CD14-positive monocyte (primary cell): ENCODE measurements at regions not wholly inside any gene's neighbourhood (a gene's known extent, or its start where the extent isn't known, plus 50 kb on each side); places are given as distances from the start of the nearest gene placed in this dataset.

ENCODE experiments used
- DNase-seq, 3 donors: peaks; one replicate each; pipeline ENCODE4 v3.0.0-alpha.2; 2011 to 2022
- H2AFZ ChIP-seq: 2 replicates; pipeline ENCODE4 v1.6.0; 2012; ENCODE audit warnings: mild to moderate bottlenecking, low read depth, low read length, inconsistent platforms; ENCODE audit not compliant: insufficient read depth, poor library complexity, severe bottlenecking
- H3K27ac ChIP-seq, 2 donors: 1 replicate in 1 of 2; 2 replicates in 1 of 2; pipeline ENCODE4 v1.5.1; 2012 to 2013; ENCODE audit warnings: low read length in 2 of 2, control low read depth in 1 of 2, inconsistent platforms in 1 of 2, low read depth in 1 of 2, mild to moderate bottlenecking in 1 of 2
- H3K27me3 ChIP-seq, 2 donors: one replicate each; pipeline versions ENCODE4 v1.6.0 to v1.6.1; 2011 to 2013; ENCODE audit warnings: low read length in 2 of 2; ENCODE audit not compliant: control insufficient read depth in 2 of 2, insufficient read depth in 2 of 2
- H3K36me3 ChIP-seq, 2 donors: replicated peaks in 1 of 2; 1 replicate in 1 of 2; 2 replicates in 1 of 2; pipeline versions ENCODE4 v1.5.1 to v1.6.1; 2012 to 2013; ENCODE audit warnings: low read length in 2 of 2, control low read depth in 1 of 2, inconsistent platforms in 1 of 2, mild to moderate bottlenecking in 1 of 2; ENCODE audit not compliant: insufficient read depth in 2 of 2, control insufficient read depth in 1 of 2
- H3K4me1 ChIP-seq, 2 donors: 1 replicate in 1 of 2; 2 replicates in 1 of 2; pipeline versions ENCODE4 v1.5.1 to v1.6.1; 2012 to 2013; ENCODE audit warnings: low read length in 2 of 2, control low read depth in 1 of 2, inconsistent platforms in 1 of 2, mild to moderate bottlenecking in 1 of 2, moderate library complexity in 1 of 2; ENCODE audit not compliant: insufficient read depth in 2 of 2, control insufficient read depth in 1 of 2
- H3K4me2 ChIP-seq: replicated peaks from 2 replicates; pipeline ENCODE3; 2012; ENCODE audit warnings: low read length, moderate library complexity, mild to moderate bottlenecking; ENCODE audit not compliant: poor library complexity, severe bottlenecking; ENCODE audit errors: extremely low read depth
- H3K4me3 ChIP-seq, 3 experiments: fragments of 200-600 bp in 1 of 3; sonication (generic) in 1 of 3; replicated peaks in 1 of 3; 1 replicate in 2 of 3; 2 replicates in 1 of 3; pipeline ENCODE4 v1.5.1; 2011 to 2013; ENCODE audit warnings: low read length in 3 of 3, mild to moderate bottlenecking in 3 of 3, control low read depth in 2 of 3, low read depth in 2 of 3, inconsistent platforms in 1 of 3, moderate library complexity in 1 of 3
- H3K79me2 ChIP-seq: 2 replicates; pipeline ENCODE4 v1.6.0; 2012; ENCODE audit warnings: mild to moderate bottlenecking, control low read depth, inconsistent platforms, low read length, moderate library complexity; ENCODE audit not compliant: insufficient read depth
- H3K9ac ChIP-seq: 2 replicates; pipeline ENCODE4 v1.6.0; 2017; ENCODE audit warnings: low read length, mild to moderate bottlenecking; ENCODE audit not compliant: insufficient read depth, poor library complexity, severe bottlenecking
- H3K9me3 ChIP-seq, 2 donors: replicated peaks in 1 of 2; 1 replicate in 1 of 2; 2 replicates in 1 of 2; pipeline versions ENCODE4 v1.5.1 to v1.6.1; 2012 to 2013; ENCODE audit warnings: low read length in 2 of 2, control low read depth in 1 of 2; ENCODE audit not compliant: control insufficient read depth in 1 of 2, insufficient read depth in 1 of 2
- H4K20me1 ChIP-seq: 2 replicates; pipeline ENCODE4 v1.6.0; 2012; ENCODE audit warnings: mild to moderate bottlenecking, low read length, control low read depth, moderate library complexity; ENCODE audit not compliant: insufficient read depth
- H3K27ac Mint-ChIP-seq, 7 donors: one replicate each; pipeline ENCODE4 v1.8.0; 2020; ENCODE audit warnings: mild to moderate bottlenecking in 7 of 7, mixed read lengths in 7 of 7, moderate library complexity in 6 of 7, inconsistent platforms in 2 of 7
- H3K27me3 Mint-ChIP-seq, 3 donors: one replicate each; pipeline ENCODE4 v1.8.0; 2021 to 2022; ENCODE audit warnings: low read depth in 3 of 3, mild to moderate bottlenecking in 3 of 3, mixed read lengths in 3 of 3, moderate library complexity in 3 of 3, inconsistent platforms in 1 of 3
- H3K36me3 Mint-ChIP-seq, 2 donors: one replicate each; pipeline ENCODE4 v1.8.0; 2020; ENCODE audit warnings: mixed read lengths in 2 of 2, inconsistent platforms in 1 of 2, mild to moderate bottlenecking in 1 of 2
- H3K4me1 Mint-ChIP-seq: one replicate; pipeline ENCODE4 v1.8.0; 2020; ENCODE audit warnings: mild to moderate bottlenecking, mixed read lengths
- H3K4me3 Mint-ChIP-seq, 2 donors: one replicate each; pipeline ENCODE4 v1.8.0; 2020; ENCODE audit warnings: mild to moderate bottlenecking in 2 of 2, mixed read lengths in 2 of 2, moderate library complexity in 1 of 2
- H3K9me3 Mint-ChIP-seq, 7 donors: one replicate each; pipeline ENCODE4 v1.8.0; 2020 to 2022; ENCODE audit warnings: mixed read lengths in 7 of 7, mild to moderate bottlenecking in 6 of 7, moderate library complexity in 6 of 7, inconsistent platforms in 2 of 7
- WGBS: methylation state at CpG from one replicate; pipeline ENCODE4 v1.1.5; 2013; ENCODE audit warnings: missing lambda C conversion rate; ENCODE audit not compliant: insufficient coverage; 5-methylcytosine and 5-hydroxymethylcytosine counted together
- intact Hi-C, 2 donors: fragments of 100-400 bp; cut with micrococcal nuclease; formaldehyde crosslinking; loops; one replicate each; pipeline versions ENCODE4 v1.15.0 to v1.15.1; 2023
- TF ChIP-seq, protein P1 (sequence below): fragments of 200-600 bp; IDR thresholded peaks from one replicate; pipeline ENCODE4 v1.8.0; 2022; ENCODE audit warnings: antibody characterized with exemption, mild to moderate bottlenecking

DNA sequence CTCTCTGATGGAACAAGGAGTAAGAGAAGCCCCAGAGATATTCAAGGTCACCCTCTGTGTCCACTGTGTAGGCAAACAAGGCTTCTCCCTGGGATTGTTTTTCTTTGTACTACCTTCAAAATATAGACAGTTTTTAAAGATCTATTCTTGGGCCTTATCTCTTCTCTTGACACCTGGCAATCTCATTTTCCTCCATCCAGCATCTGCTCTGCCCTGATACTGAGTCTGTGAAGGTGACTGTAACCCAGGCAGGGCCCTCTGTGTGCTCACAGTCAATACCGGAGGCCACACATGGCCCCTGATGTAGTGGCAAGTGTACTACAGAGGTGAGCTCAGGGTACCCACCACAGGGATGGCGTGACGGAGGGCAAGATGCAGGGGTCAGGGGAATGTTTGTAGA is 221.1 kb downstream of the SNX10 start:
- intact Hi-C loops: no loop called here
- no peaks in the 10 kb centered on the region for H3K4me1 ChIP-seq
- DNase-seq: no peak
- TF ChIP-seq, protein P1, sequence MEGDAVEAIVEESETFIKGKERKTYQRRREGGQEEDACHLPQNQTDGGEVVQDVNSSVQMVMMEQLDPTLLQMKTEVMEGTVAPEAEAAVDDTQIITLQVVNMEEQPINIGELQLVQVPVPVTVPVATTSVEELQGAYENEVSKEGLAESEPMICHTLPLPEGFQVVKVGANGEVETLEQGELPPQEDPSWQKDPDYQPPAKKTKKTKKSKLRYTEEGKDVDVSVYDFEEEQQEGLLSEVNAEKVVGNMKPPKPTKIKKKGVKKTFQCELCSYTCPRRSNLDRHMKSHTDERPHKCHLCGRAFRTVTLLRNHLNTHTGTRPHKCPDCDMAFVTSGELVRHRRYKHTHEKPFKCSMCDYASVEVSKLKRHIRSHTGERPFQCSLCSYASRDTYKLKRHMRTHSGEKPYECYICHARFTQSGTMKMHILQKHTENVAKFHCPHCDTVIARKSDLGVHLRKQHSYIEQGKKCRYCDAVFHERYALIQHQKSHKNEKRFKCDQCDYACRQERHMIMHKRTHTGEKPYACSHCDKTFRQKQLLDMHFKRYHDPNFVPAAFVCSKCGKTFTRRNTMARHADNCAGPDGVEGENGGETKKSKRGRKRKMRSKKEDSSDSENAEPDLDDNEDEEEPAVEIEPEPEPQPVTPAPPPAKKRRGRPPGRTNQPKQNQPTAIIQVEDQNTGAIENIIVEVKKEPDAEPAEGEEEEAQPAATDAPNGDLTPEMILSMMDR: no peak
- Mint-ChIP-seq H3K9me3 (peaks cover 0 to 6% (median 0%) of the 10 kb centered on the region in 7 donors), H3K4me1 (peaks cover 2% of the 10 kb centered on the region), H3K36me3 (no peaks in the 10 kb centered on the region), H3K27ac (peak overlapping the region in 1 of 7 donors; percentile 53), H3K27me3 (peaks cover 0 to 8% (median 1%) of the 10 kb centered on the region in 3 donors), H3K4me3 (no peak overlapping the region)
- no peak overlapping the region for H3K9ac ChIP-seq
- no peak overlapping the region for H3K27ac ChIP-seq
- no peak overlapping the region for H3K4me3 ChIP-seq
- H3K27me3 ChIP-seq: no peaks in the 10 kb centered on the region
- no peaks in the 10 kb centered on the region for H3K79me2 ChIP-seq
- H2AFZ ChIP-seq: no peak overlapping the region
- no peak overlapping the region for H3K4me2 ChIP-seq
- 100% methylated on average over 1 of the region's 3 CpGs for WGBS
- no peaks in the 10 kb centered on the region for H4K20me1 ChIP-seq
- H3K9me3 ChIP-seq: no peaks in the 10 kb centered on the region
- H3K36me3 ChIP-seq: no peaks in the 10 kb centered on the region

DNA sequence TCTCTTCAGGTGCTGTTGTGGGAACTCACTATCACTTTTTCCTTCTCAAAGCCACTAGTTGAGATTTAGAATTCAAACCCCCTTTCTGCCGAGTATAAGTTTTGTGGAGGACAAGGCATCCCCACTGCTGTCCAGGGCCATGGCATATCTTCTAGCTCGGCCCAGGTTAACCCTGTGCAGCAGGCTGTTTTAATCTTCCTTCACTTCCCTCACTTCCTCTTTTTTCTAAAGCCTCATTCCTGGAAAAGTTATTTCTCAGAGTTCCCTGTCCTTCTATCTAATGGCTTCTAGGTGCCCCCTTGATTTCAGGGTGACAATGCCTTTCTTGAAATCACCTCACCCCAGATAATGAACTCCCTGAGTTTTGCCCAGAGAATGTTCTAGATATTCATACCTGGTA is 222.3 kb downstream of the SNX10 start:
- Histone ChIP-seq H3K4me2 (no peak overlapping the region), H3K4me3 (no peak overlapping the region), H3K79me2 (no peaks in the 10 kb centered on the region), H3K9ac (no peak overlapping the region), H3K9me3 (no peaks in the 10 kb centered on the region), H3K27ac (no peak overlapping the region), H3K36me3 (no peaks in the 10 kb centered on the region), H2AFZ (no peak overlapping the region), H3K27me3 (no peaks in the 10 kb centered on the region), H3K4me1 (no peaks in the 10 kb centered on the region), H4K20me1 (no peaks in the 10 kb centered on the region)
- no peak for DNase-seq
- Mint-ChIP-seq H3K27me3 (peaks cover 0 to 6% (median 1%) of the 10 kb centered on the region in 3 donors), H3K27ac (no peak overlapping the region), H3K9me3 (peaks cover 0 to 6% (median 0%) of the 10 kb centered on the region in 7 donors), H3K4me3 (no peak overlapping the region), H3K4me1 (peaks cover 2% of the 10 kb centered on the region), H3K36me3 (no peaks in the 10 kb centered on the region)
- intact Hi-C loops: no loop called here
- 57% methylated on average over 1 of the region's 2 CpGs for WGBS
- TF ChIP-seq, protein P1: no peak
